ENCODE measurements at regions not wholly inside any gene's neighbourhood (a gene's known extent, or its start where the extent isn't known, plus 50 kb on each side); places are given as distances from the start of the nearest gene placed in this dataset.

GRCh38 chr6:144401736-144402733 is 116.9 kb downstream of the UTRN start (continued):
- TF ChIP-seq EMX1 (CRISPR knock-in tag; IDR thresholded peaks at IDR 0.05) (no peak), E2F4 (CRISPR knock-in tag; IDR thresholded peaks at IDR 0.05; ENCODE audit: borderline replicate concordance, low read depth) (no peak), ATF6 (CRISPR knock-in tag; IDR thresholded peaks at IDR 0.05) (no peak), HMGXB4 (CRISPR knock-in tag; IDR thresholded peaks at IDR 0.05) (no peak), MYBL2 (CRISPR knock-in tag; IDR thresholded peaks at IDR 0.05) (no peak), MLX (CRISPR knock-in tag; IDR thresholded peaks at IDR 0.05) (no peak), ZNF532 (CRISPR knock-in tag; IDR thresholded peaks at IDR 0.05; ENCODE audit: borderline replicate concordance) (no peak)

- no peak overlapping the region for H3K4me3 Mint-ChIP-seq
- H3K9me3 Mint-ChIP-seq, result peaks cover 7% of the 10 kb centered on the region
- TF ChIP-seq FOXP1 (CRISPR knock-in tag; IDR thresholded peaks at IDR 0.05; ENCODE audit: borderline replicate concordance), result no peak
- TF ChIP-seq FOXK1 (CRISPR knock-in tag; IDR thresholded peaks at IDR 0.05), result no peak
- TF ChIP-seq ZMAT4 (CRISPR knock-in tag; IDR thresholded peaks at IDR 0.05), result no peak
- no peak for TF ChIP-seq TCF7 (CRISPR knock-in tag; IDR thresholded peaks at IDR 0.05; ENCODE audit: low read depth)
- TF ChIP-seq ESRRA (CRISPR knock-in tag; IDR thresholded peaks at IDR 0.05; ENCODE audit: borderline replicate concordance), result no peak
- no peak for TF ChIP-seq ATF2 (CRISPR knock-in tag; IDR thresholded peaks at IDR 0.05; ENCODE audit: borderline replicate concordance, low read depth)
- TF ChIP-seq ARID4B (CRISPR knock-in tag; IDR thresholded peaks at IDR 0.05; ENCODE audit: borderline replicate concordance), result no peak
- no peak for TF ChIP-seq NR3C1 (CRISPR knock-in tag; conservative IDR thresholded peaks at IDR 0.05; ENCODE audit: low read depth)
- TF ChIP-seq SMAD4 (CRISPR knock-in tag; IDR thresholded peaks at IDR 0.05), result no peak
- no peak for TF ChIP-seq ZNF138 (CRISPR knock-in tag; conservative IDR thresholded peaks at IDR 0.05)
- peaks cover 11% of the 10 kb centered on the region for H3K36me3 Mint-ChIP-seq
- H3K27me3 Mint-ChIP-seq (ENCODE audit: low read depth), result no peaks in the 10 kb centered on the region
- ChIA-PET CTCF (no interaction called here), POLR2A (no interaction called here)
- H3K27ac Mint-ChIP-seq, result peak overlapping the region; percentile 37; the same call in 1 of the 2 replicates
- peak; percentile 58 for ATAC-seq
- H3K4me1 Mint-ChIP-seq, result peaks cover 45% of the 10 kb centered on the region
- DNase-seq (ENCODE audit: low spot score), result no peak
These were observed 117.6 kb downstream of the UTRN start for GRCh38 chr6:144402750-144403149.

Measured in WTC11 (cell line).